ENCODE measurements at regions not wholly inside any gene's neighbourhood (a gene's known extent, or its start where the extent isn't known, plus 50 kb on each side); places are given as distances from the start of the nearest gene placed in this dataset.

DNA sequence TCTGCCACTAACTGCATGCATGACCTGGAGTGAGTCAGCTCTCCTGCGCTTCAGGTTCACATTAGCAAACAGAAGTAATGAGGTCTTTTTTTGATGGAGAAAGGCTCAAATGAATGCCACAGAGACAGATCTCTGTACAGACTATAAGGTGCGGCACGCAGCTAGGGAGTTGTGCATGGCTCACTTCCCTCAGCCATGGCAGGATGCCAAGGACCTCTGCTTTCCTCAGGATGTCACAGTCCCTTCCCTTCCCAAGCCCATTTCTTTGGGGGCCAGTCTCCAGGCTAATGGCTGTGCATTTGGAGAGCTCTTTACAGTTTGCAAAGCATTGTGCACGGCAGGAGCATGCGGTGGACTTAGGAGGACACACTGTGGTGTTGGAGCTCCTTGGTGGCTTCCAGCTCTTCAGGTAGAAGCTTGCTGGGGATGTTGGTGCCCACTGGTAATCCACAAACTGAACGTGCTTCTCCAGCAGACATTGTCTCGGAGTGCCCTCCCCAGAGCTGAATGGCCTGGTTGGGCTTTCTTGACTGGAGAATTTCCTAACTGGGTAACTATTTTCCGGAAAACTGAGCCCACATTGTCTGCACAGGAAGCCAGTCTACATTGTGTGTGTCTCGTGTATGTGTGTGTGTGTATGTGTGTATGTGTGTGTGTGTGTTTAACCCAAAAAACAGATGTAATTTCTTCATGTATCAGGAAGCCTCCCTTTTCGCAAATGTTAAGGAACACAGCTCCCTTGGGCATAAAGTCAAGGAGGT, 172.5 kb upstream of the TLE3 start:
- dilution Hi-C loops (cut with HindIII; ENCODE audit: low sequenced_read_pairs, unreplicated experiment): no loop called here
- Histone ChIP-seq H2BK20ac (ENCODE audit: low read depth, low read length) (no peak overlapping the region), H3K4me2 (ENCODE audit: low read depth, low read length) (no peak overlapping the region), H2AFZ (replicated peaks; ENCODE audit: low read length, poor library complexity) (no peak overlapping the region), H3K79me1 (ENCODE audit: low read depth in 1 of 2, low read length in 2 of 2) (no peaks in the 10 kb centered on the region), H3K9me1 (ENCODE audit: insufficient read depth, low read length) (peaks cover 10% of the 10 kb centered on the region; the same call in 1 of the 2 replicates), H4K20me1 (ENCODE audit: insufficient read depth, low read length) (no peaks in the 10 kb centered on the region), H4K8ac (ENCODE audit: low read depth in 2 of 2, low read length in 2 of 2) (no peak overlapping the region), H2BK120ac (ENCODE audit: low read depth, low read length) (no peak overlapping the region), H3K9ac (ENCODE audit: low read depth, low read length) (no peak overlapping the region), H3K4me3 (ENCODE audit: insufficient read depth, low read depth, low read length) (no peak overlapping the region), H2AK5ac (ENCODE audit: low read depth, low read length) (no peak overlapping the region), H3K9me3 (ENCODE audit: control insufficient read depth, insufficient read depth, low read length) (no peaks in the 10 kb centered on the region), H3K4ac (ENCODE audit: low read depth, low read length) (no peak overlapping the region), H3K36me3 (ENCODE audit: control insufficient read depth, insufficient read depth, low read length) (no peaks in the 10 kb centered on the region), H3K27me3 (ENCODE audit: control insufficient read depth, insufficient read depth, low read length) (peaks cover 29% of the 10 kb centered on the region), H3K56ac (ENCODE audit: extremely low read depth, insufficient read depth, low read length) (no peak overlapping the region), H2BK15ac (ENCODE audit: low read depth, low read length) (no peak overlapping the region), H2BK5ac (ENCODE audit: low read depth, low read length, poor library complexity, severe bottlenecking) (no peak overlapping the region), H3K27ac (ENCODE audit: insufficient read depth, low read length) (no peak overlapping the region), H3K14ac (replicated peaks; ENCODE audit: low read depth, low read length) (no peak overlapping the region), H3K4me1 (ENCODE audit: control insufficient read depth, insufficient read depth, low read length) (peaks cover 5% of the 10 kb centered on the region; the same call in 1 of the 2 replicates), H3K18ac (ENCODE audit: low read depth, low read length) (no peak overlapping the region), H4K5ac (ENCODE audit: low read depth, low read length) (no peak overlapping the region), H2AK9ac (replicated peaks; ENCODE audit: low read depth, low read length, poor library complexity) (no peak overlapping the region), H3K23ac (ENCODE audit: low read depth, low read length) (no peak overlapping the region), H4K91ac (ENCODE audit: insufficient read depth, low read depth, low read length) (no peak overlapping the region)
- ATAC-seq (ENCODE audit: low read depth) (no peak), DNase-seq (no peak)
- no peak for TF ChIP-seq MAFK (IDR thresholded peaks at IDR 0.05; ENCODE audit: low read depth, low read length)
- TF ChIP-seq RCOR1 (IDR thresholded peaks at IDR 0.05; ENCODE audit: insufficient replicate concordance, low read length): no peak
- no peak for TF ChIP-seq RAD21 (IDR thresholded peaks at IDR 0.05; ENCODE audit: low read length)
- TF ChIP-seq, protein P1, sequence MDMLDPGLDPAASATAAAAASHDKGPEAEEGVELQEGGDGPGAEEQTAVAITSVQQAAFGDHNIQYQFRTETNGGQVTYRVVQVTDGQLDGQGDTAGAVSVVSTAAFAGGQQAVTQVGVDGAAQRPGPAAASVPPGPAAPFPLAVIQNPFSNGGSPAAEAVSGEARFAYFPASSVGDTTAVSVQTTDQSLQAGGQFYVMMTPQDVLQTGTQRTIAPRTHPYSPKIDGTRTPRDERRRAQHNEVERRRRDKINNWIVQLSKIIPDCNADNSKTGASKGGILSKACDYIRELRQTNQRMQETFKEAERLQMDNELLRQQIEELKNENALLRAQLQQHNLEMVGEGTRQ (IDR thresholded peaks at IDR 0.05; ENCODE audit: low read depth, low read length): no peak
- TF ChIP-seq BHLHE40 (IDR thresholded peaks at IDR 0.05; ENCODE audit: low read depth, low read length): no peak
- TF ChIP-seq, protein P2, sequence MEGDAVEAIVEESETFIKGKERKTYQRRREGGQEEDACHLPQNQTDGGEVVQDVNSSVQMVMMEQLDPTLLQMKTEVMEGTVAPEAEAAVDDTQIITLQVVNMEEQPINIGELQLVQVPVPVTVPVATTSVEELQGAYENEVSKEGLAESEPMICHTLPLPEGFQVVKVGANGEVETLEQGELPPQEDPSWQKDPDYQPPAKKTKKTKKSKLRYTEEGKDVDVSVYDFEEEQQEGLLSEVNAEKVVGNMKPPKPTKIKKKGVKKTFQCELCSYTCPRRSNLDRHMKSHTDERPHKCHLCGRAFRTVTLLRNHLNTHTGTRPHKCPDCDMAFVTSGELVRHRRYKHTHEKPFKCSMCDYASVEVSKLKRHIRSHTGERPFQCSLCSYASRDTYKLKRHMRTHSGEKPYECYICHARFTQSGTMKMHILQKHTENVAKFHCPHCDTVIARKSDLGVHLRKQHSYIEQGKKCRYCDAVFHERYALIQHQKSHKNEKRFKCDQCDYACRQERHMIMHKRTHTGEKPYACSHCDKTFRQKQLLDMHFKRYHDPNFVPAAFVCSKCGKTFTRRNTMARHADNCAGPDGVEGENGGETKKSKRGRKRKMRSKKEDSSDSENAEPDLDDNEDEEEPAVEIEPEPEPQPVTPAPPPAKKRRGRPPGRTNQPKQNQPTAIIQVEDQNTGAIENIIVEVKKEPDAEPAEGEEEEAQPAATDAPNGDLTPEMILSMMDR (conservative IDR thresholded peaks at IDR 0.05; ENCODE audit: low read depth, low read length): no peak
- no peak for TF ChIP-seq FOS (IDR thresholded peaks at IDR 0.05; ENCODE audit: low read depth, low read length)
- TF ChIP-seq, protein P3, sequence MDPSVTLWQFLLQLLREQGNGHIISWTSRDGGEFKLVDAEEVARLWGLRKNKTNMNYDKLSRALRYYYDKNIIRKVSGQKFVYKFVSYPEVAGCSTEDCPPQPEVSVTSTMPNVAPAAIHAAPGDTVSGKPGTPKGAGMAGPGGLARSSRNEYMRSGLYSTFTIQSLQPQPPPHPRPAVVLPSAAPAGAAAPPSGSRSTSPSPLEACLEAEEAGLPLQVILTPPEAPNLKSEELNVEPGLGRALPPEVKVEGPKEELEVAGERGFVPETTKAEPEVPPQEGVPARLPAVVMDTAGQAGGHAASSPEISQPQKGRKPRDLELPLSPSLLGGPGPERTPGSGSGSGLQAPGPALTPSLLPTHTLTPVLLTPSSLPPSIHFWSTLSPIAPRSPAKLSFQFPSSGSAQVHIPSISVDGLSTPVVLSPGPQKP (IDR thresholded peaks at IDR 0.05; ENCODE audit: borderline replicate concordance, low read depth, low read length): no peak
- no peak for TF ChIP-seq MXI1 (IDR thresholded peaks at IDR 0.05; ENCODE audit: borderline replicate concordance, low read depth, low read length)
- TF ChIP-seq NFE2L2 (IDR thresholded peaks at IDR 0.05; ENCODE audit: low read depth, low read length): no peak
- TF ChIP-seq SMC3 (IDR thresholded peaks at IDR 0.05; ENCODE audit: low read depth, low read length): no peak
- TF ChIP-seq RFX5 (IDR thresholded peaks at IDR 0.05; ENCODE audit: low read depth, low read length): no peak
- TF ChIP-seq MAZ (IDR thresholded peaks at IDR 0.05; ENCODE audit: borderline replicate concordance, low read depth, low read length): no peak
- TF ChIP-seq POLR2A (IDR thresholded peaks at IDR 0.05; ENCODE audit: low read depth, low read length): no peak
- no peak for TF ChIP-seq CHD1 (IDR thresholded peaks at IDR 0.05; ENCODE audit: low read depth, low read length)
- no peak for TF ChIP-seq CEBPB (IDR thresholded peaks at IDR 0.05; ENCODE audit: low read depth, low read length)
- ChIA-PET CTCF (interaction anchor here (0.6 kb wide), 1 partner anchor 107 kb away, joined by 4 read pairs; no protein-coding TSS in a partner anchor), POLR2A (ENCODE audit: unreplicated experiment) (no interaction called here)
- intact Hi-C loops (cut with micrococcal nuclease): loop anchor here (10.0 kb wide), 1 partner anchor 195 kb away; no protein-coding TSS in a partner anchor
- 100% methylated on average over 3 of the region's 10 CpGs; no CpG with 5 or more reads in 1 of the 2 experiments for WGBS, 2 experiments (ENCODE audit: extremely low coverage in 2 of 2, insufficient read length in 1 of 2)
- in situ Hi-C loops (cut with MboI; ENCODE audit: low sequenced_read_pairs): no loop called here
- BruUV-seq (replicated peaks): no TSS peak
